Gastroesophageal sphincter (tissue), 3 donors: ENCODE measurements at regions not wholly inside any gene's neighbourhood (a gene's known extent, or its start where the extent isn't known, plus 50 kb on each side); places are given as distances from the start of the nearest gene placed in this dataset.

Source experiments
- CTCF ChIP-seq, 4 experiments: fragments of 200-600 bp in 2 of 4; fragments of 450-650 bp in 2 of 4; sonication (generic) in 1 of 4; IDR thresholded peaks; one replicate each; pipeline ENCODE4 v1.5.1; 2017 to 2019; ENCODE audit warnings: antibody characterized with exemption in 4 of 4, mild to moderate bottlenecking in 2 of 4, moderate library complexity in 2 of 4
- EP300 ChIP-seq: sonication (generic); formaldehyde crosslinking; IDR thresholded peaks from one replicate; pipeline ENCODE4 v1.6.1; 2017; ENCODE audit warnings: antibody characterized with exemption, mild to moderate bottlenecking

- TF ChIP-seq CTCF (IDR thresholded peaks at IDR 0.05) (no peak), EP300 (no peak)
These were observed 827.9 kb downstream of the FLRT2 start for GRCh38 chr14:86357876-86358275.
